H9 (cell line): ENCODE measurements at regions not wholly inside any gene's neighbourhood (a gene's known extent, or its start where the extent isn't known, plus 50 kb on each side); places are given as distances from the start of the nearest gene placed in this dataset.

Experiments used
- DNase-seq: peaks from one replicate; pipeline ENCODE4 v3.0.0-alpha.2; 2017
- H2AFZ ChIP-seq: one replicate; pipeline ENCODE4 v1.6.1; 2013; ENCODE audit warnings: mild to moderate bottlenecking, low read length, control low read depth, moderate library complexity
- H2AK5ac ChIP-seq: 2 replicates; pipeline ENCODE4 v1.6.1; 2013; ENCODE audit warnings: low read length, control low read depth, mixed read lengths; ENCODE audit not compliant: insufficient read length
- H2BK120ac ChIP-seq: one replicate; pipeline ENCODE4 v1.6.1; 2013; ENCODE audit warnings: low read depth, mild to moderate bottlenecking, low read length, control low read depth, inconsistent platforms; ENCODE audit not compliant: poor library complexity, severe bottlenecking
- H2BK12ac ChIP-seq: 2 replicates; pipeline ENCODE4 v1.6.1; 2013; ENCODE audit warnings: low read length, control low read depth, mixed read lengths, low read depth; ENCODE audit not compliant: insufficient read length
- H2BK15ac ChIP-seq: 2 replicates; pipeline ENCODE4 v1.6.1; 2013; ENCODE audit warnings: low read depth, low read length, control low read depth
- H2BK20ac ChIP-seq: one replicate; pipeline ENCODE4 v1.6.1; 2013; ENCODE audit warnings: low read depth, mild to moderate bottlenecking, low read length, control low read depth, inconsistent platforms; ENCODE audit not compliant: poor library complexity, severe bottlenecking
- H2BK5ac ChIP-seq: 2 replicates; pipeline ENCODE4 v1.6.1; 2013; ENCODE audit warnings: low read length, control low read depth, mixed read lengths; ENCODE audit not compliant: insufficient read length
- H3K14ac ChIP-seq: 2 replicates; pipeline ENCODE4 v1.6.1; 2013; ENCODE audit warnings: low read length, control low read depth; ENCODE audit not compliant: insufficient read depth
- H3K18ac ChIP-seq: 2 replicates; pipeline ENCODE4 v1.6.1; 2013; ENCODE audit warnings: low read depth, mild to moderate bottlenecking, mixed read lengths, low read length, control low read depth; ENCODE audit not compliant: insufficient read length
- H3K23ac ChIP-seq: 2 replicates; pipeline ENCODE4 v1.6.1; 2013; ENCODE audit warnings: low read length, control low read depth, mixed read lengths, low read depth; ENCODE audit not compliant: insufficient read length
- H3K23me2 ChIP-seq: 2 replicates; pipeline ENCODE4 v1.6.1; 2013; ENCODE audit warnings: low read depth, mild to moderate bottlenecking, mixed read lengths, low read length, control low read depth; ENCODE audit not compliant: insufficient read length, poor library complexity, severe bottlenecking
- H3K27ac ChIP-seq: 2 replicates; pipeline ENCODE4 v1.5.1; 2013; ENCODE audit warnings: low read length, control low read depth, mixed read lengths, low read depth; ENCODE audit not compliant: insufficient read length
- H3K27me3 ChIP-seq: 2 replicates; pipeline ENCODE4 v1.6.1; 2013; ENCODE audit warnings: low read length, control low read depth, inconsistent platforms; ENCODE audit not compliant: insufficient read depth
- H3K4ac ChIP-seq: 2 replicates; pipeline ENCODE4 v1.6.1; 2013; ENCODE audit warnings: low read depth, mild to moderate bottlenecking, control low read depth, inconsistent platforms, low read length, moderate library complexity
- H3K4me1 ChIP-seq: 2 replicates; pipeline ENCODE4 v1.6.1; 2013; ENCODE audit warnings: low read length, control low read depth, inconsistent platforms; ENCODE audit not compliant: insufficient read depth
- H3K4me2 ChIP-seq: 2 replicates; pipeline ENCODE4 v1.6.1; 2013; ENCODE audit warnings: low read length, control low read depth, mixed read lengths; ENCODE audit not compliant: insufficient read length, insufficient read depth
- H3K56ac ChIP-seq: 2 replicates; pipeline ENCODE4 v1.6.1; 2013; ENCODE audit warnings: low read depth, mild to moderate bottlenecking, mixed read lengths, low read length, control low read depth; ENCODE audit not compliant: insufficient read length
- H3K79me1 ChIP-seq: 2 replicates; pipeline ENCODE4 v1.6.1; 2013; ENCODE audit warnings: low read depth, mild to moderate bottlenecking, moderate library complexity, low read length, control low read depth, inconsistent platforms; ENCODE audit not compliant: insufficient read depth, poor library complexity, severe bottlenecking
- H3K79me2 ChIP-seq: 2 replicates; pipeline ENCODE4 v1.6.1; 2013; ENCODE audit warnings: low read length, control low read depth, inconsistent platforms; ENCODE audit not compliant: insufficient read depth
- H3K9ac ChIP-seq: 2 replicates; pipeline ENCODE4 v1.6.1; 2013; ENCODE audit warnings: low read length, control low read depth, mixed read lengths; ENCODE audit not compliant: insufficient read length; ENCODE audit errors: extremely low read depth
- H3K9me3 ChIP-seq: one replicate; pipeline ENCODE4 v1.6.1; 2013; ENCODE audit warnings: low read depth, low read length, inconsistent platforms; ENCODE audit not compliant: control insufficient read depth
- H3T11ph ChIP-seq: one replicate; pipeline ENCODE4 v1.6.1; 2013; ENCODE audit warnings: mild to moderate bottlenecking, low read length, control low read depth, inconsistent platforms
- H4K20me1 ChIP-seq: one replicate; pipeline ENCODE4 v1.6.1; 2013; ENCODE audit not compliant: control insufficient read depth, insufficient read length, insufficient read depth
- H4K5ac ChIP-seq: 2 replicates; pipeline ENCODE4 v1.6.1; 2013; ENCODE audit warnings: low read depth, mild to moderate bottlenecking, mixed read lengths, low read length, control low read depth; ENCODE audit not compliant: insufficient read length
- H4K8ac ChIP-seq: replicated peaks from 2 replicates; pipeline ENCODE4 v1.6.1; 2013; ENCODE audit warnings: low read length, control low read depth, mixed read lengths, low read depth; ENCODE audit not compliant: insufficient read length
- H4K91ac ChIP-seq: 2 replicates; pipeline ENCODE4 v1.6.1; 2013; ENCODE audit warnings: low read depth, mild to moderate bottlenecking, moderate library complexity, mixed read lengths, low read length, control low read depth; ENCODE audit not compliant: insufficient read length
- H3K27ac Mint-ChIP-seq, 3 experiments: 2 replicates in 2 of 3; 3 replicates in 1 of 3; pipeline ENCODE4 v1.8.0; 2020 to 2021; ENCODE audit warnings: mixed read lengths in 3 of 3, mild to moderate bottlenecking in 1 of 3, moderate library complexity in 1 of 3
- H3K27me3 Mint-ChIP-seq: 2 replicates; pipeline ENCODE4 v1.8.0; 2021; ENCODE audit warnings: low read depth, mild to moderate bottlenecking, moderate library complexity, mixed read lengths
- H3K36me3 Mint-ChIP-seq, 3 experiments: 2 replicates in 2 of 3; 3 replicates in 1 of 3; pipeline ENCODE4 v1.8.0; 2020 to 2021; ENCODE audit warnings: low read depth in 3 of 3, mixed read lengths in 3 of 3; ENCODE audit not compliant: insufficient read depth in 1 of 3
- H3K4me1 Mint-ChIP-seq, 2 experiments: 2 replicates each; pipeline ENCODE4 v1.8.0; 2020; ENCODE audit warnings: mixed read lengths in 2 of 2
- H3K4me3 Mint-ChIP-seq, 2 experiments: 2 replicates in 1 of 2; 3 replicates in 1 of 2; pipeline ENCODE4 v1.8.0; 2020 to 2021; ENCODE audit warnings: mild to moderate bottlenecking in 2 of 2, mixed read lengths in 2 of 2, moderate library complexity in 1 of 2
- H3K9me3 Mint-ChIP-seq, 2 experiments: 2 replicates in 1 of 2; 3 replicates in 1 of 2; pipeline ENCODE4 v1.8.0; 2020; ENCODE audit warnings: mild to moderate bottlenecking in 2 of 2, mixed read lengths in 2 of 2, moderate library complexity in 1 of 2
- WGBS: extraction: QIAGEN DNeasy Blood & Tissue Kit; methylation state at CpG from one replicate; pipeline ENCODE4 v1.1.7; 2013; ENCODE audit warnings: missing lambda C conversion rate, low lambda C conversion rate, mixed read lengths; ENCODE audit not compliant: insufficient read length; ENCODE audit errors: extremely low coverage; 5-methylcytosine and 5-hydroxymethylcytosine counted together
- TF ChIP-seq, protein P1 (sequence below): fragments of 200-600 bp; sonication (generic); conservative IDR thresholded peaks from 3 replicates; pipeline ENCODE4 v1.8.0; 2021; ENCODE audit warnings: antibody characterized with exemption, mild to moderate bottlenecking

GRCh38 chr7:113230691-113231090 lies 112.3 kb upstream of the SMIM30 start:
- no peak overlapping the region for H2BK15ac ChIP-seq
- H2BK5ac ChIP-seq, result no peak overlapping the region
- H2AFZ ChIP-seq, result no peak overlapping the region
- no peak overlapping the region for H3K14ac ChIP-seq
- no peak overlapping the region for H4K91ac ChIP-seq
- no peak overlapping the region for H2BK12ac ChIP-seq
- no peak overlapping the region for H3K9ac ChIP-seq
- H3K4me1 ChIP-seq, result no peaks in the 10 kb centered on the region
- Mint-ChIP-seq H3K27ac (no peak overlapping the region), H3K9me3 (peaks cover 0 to 2% of the 10 kb centered on the region in 2 experiments; a peak in 2 of 5 replicates), H3K4me1 (no peaks in the 10 kb centered on the region), H3K27me3 (no peaks in the 10 kb centered on the region), H3K4me3 (no peak overlapping the region), H3K36me3 (no peaks in the 10 kb centered on the region)
- H3K18ac ChIP-seq, result no peak overlapping the region
- TF ChIP-seq, protein P1, sequence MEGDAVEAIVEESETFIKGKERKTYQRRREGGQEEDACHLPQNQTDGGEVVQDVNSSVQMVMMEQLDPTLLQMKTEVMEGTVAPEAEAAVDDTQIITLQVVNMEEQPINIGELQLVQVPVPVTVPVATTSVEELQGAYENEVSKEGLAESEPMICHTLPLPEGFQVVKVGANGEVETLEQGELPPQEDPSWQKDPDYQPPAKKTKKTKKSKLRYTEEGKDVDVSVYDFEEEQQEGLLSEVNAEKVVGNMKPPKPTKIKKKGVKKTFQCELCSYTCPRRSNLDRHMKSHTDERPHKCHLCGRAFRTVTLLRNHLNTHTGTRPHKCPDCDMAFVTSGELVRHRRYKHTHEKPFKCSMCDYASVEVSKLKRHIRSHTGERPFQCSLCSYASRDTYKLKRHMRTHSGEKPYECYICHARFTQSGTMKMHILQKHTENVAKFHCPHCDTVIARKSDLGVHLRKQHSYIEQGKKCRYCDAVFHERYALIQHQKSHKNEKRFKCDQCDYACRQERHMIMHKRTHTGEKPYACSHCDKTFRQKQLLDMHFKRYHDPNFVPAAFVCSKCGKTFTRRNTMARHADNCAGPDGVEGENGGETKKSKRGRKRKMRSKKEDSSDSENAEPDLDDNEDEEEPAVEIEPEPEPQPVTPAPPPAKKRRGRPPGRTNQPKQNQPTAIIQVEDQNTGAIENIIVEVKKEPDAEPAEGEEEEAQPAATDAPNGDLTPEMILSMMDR, result no peak
- no peak overlapping the region for H3K27ac ChIP-seq
- H4K5ac ChIP-seq, result no peak overlapping the region
- no peaks in the 10 kb centered on the region for H3K27me3 ChIP-seq
- no peak overlapping the region for H3K56ac ChIP-seq
- DNase-seq, result no peak
- no peak overlapping the region for H3K23ac ChIP-seq
- no peak overlapping the region for H4K8ac ChIP-seq
- WGBS, result no CpG with 5 or more reads among the region's 2 CpGs
- H3K23me2 ChIP-seq, result no peaks in the 10 kb centered on the region
- H3K4me2 ChIP-seq, result no peak overlapping the region
- no peak overlapping the region for H3K4ac ChIP-seq
- no peak overlapping the region for H2BK20ac ChIP-seq
- H3T11ph ChIP-seq, result no peak overlapping the region
- no peak overlapping the region for H2AK5ac ChIP-seq
- no peaks in the 10 kb centered on the region for H3K79me1 ChIP-seq
- H2BK120ac ChIP-seq, result no peak overlapping the region
- H3K79me2 ChIP-seq, result no peaks in the 10 kb centered on the region
- no peaks in the 10 kb centered on the region for H3K9me3 ChIP-seq
- no peaks in the 10 kb centered on the region for H4K20me1 ChIP-seq
